Hepatocyte (in vitro differentiated cells): ENCODE measurements at regions not wholly inside any gene's neighbourhood (a gene's known extent, or its start where the extent isn't known, plus 50 kb on each side); places are given as distances from the start of the nearest gene placed in this dataset.
"Not testable (repeated sequence)": the region's sequence is repeated elsewhere in the genome, so short reads cannot be mapped to it uniquely, and the experiment has no call there.

ENCODE experiments used
- CTCF ChIP-seq: fragments of 200-600 bp; sonication (generic); IDR thresholded peaks from 2 replicates; pipeline ENCODE4 v1.5.1; 2016; ENCODE audit warnings: antibody characterized with exemption, mild to moderate bottlenecking; ENCODE audit not compliant: poor library complexity
- EZH2 ChIP-seq: fragments of 200-600 bp; sonication (generic); IDR thresholded peaks from 2 replicates; pipeline ENCODE4 v1.6.1; 2016; ENCODE audit warnings: antibody characterized with exemption, mild to moderate bottlenecking, borderline replicate concordance
- EZH2phosphoT487 ChIP-seq: fragments of 200-600 bp; sonication (generic); IDR thresholded peaks from one replicate; pipeline ENCODE4 v1.6.1; 2018; ENCODE audit warnings: antibody characterized with exemption, mild to moderate bottlenecking, low read depth, moderate library complexity; ENCODE audit not compliant: unreplicated experiment, severe bottlenecking

- TF ChIP-seq EZH2phosphoT487, CTCF, EZH2: not testable (repeated sequence)
These were observed 174.6 kb upstream of the CRIM1 start for GRCh38 chr2:36180789-36181482.
